Peyer's patch (tissue), 4 donors: ENCODE measurements at regions not wholly inside any gene's neighbourhood (a gene's known extent, or its start where the extent isn't known, plus 50 kb on each side); places are given as distances from the start of the nearest gene placed in this dataset.

ENCODE experiments used
- CTCF ChIP-seq, 6 experiments: fragments of 450-650 bp in 4 of 6; fragments of 200-600 bp in 2 of 6; sonication (generic) in 1 of 6; IDR thresholded peaks; one replicate each; pipeline ENCODE4 v1.5.1; 2017 to 2019; ENCODE audit warnings: antibody characterized with exemption in 6 of 6, mild to moderate bottlenecking in 3 of 6, moderate library complexity in 1 of 6
- POLR2A ChIP-seq, 2 donors: fragments of 450-650 bp; IDR thresholded peaks; one replicate each; pipeline ENCODE4 v1.5.1; 2017; ENCODE audit warnings: antibody characterized with exemption in 2 of 2, mild to moderate bottlenecking in 2 of 2, moderate library complexity in 2 of 2

GRCh38 chr10:59078978-59079377 is 97.5 kb upstream of the PHYHIPL start:
- TF ChIP-seq CTCF (IDR thresholded peaks at IDR 0.05), result no peak
- no peak for TF ChIP-seq POLR2A (IDR thresholded peaks at IDR 0.05)
